Coronary artery (tissue), 2 donors: ENCODE measurements at regions not wholly inside any gene's neighbourhood (a gene's known extent, or its start where the extent isn't known, plus 50 kb on each side); places are given as distances from the start of the nearest gene placed in this dataset.
A peak's percentile ranks its signal among the peaks of the same experiment; 100 is the strongest.
"Not testable (repeated sequence)": the region's sequence is repeated elsewhere in the genome, so short reads cannot be mapped to it uniquely, and the experiment has no call there.

Source experiments
- DNase-seq: peaks from one replicate; pipeline ENCODE4 v3.0.0-alpha.2; 2017; ENCODE audit warnings: low spot score
- H3K27ac ChIP-seq, 2 donors: fragments of 200-600 bp; sonication (generic); one replicate each; pipeline ENCODE4 v1.5.1; 2016 to 2019
- H3K4me3 ChIP-seq: fragments of 200-600 bp; sonication (generic); 2 replicates; pipeline ENCODE4 v1.5.1; 2016; ENCODE audit warnings: mild to moderate bottlenecking, moderate library complexity
- CTCF ChIP-seq: fragments of 200-600 bp; sonication (generic); IDR thresholded peaks from one replicate; pipeline ENCODE4 v1.5.1; 2019; ENCODE audit warnings: antibody characterized with exemption

DNA sequence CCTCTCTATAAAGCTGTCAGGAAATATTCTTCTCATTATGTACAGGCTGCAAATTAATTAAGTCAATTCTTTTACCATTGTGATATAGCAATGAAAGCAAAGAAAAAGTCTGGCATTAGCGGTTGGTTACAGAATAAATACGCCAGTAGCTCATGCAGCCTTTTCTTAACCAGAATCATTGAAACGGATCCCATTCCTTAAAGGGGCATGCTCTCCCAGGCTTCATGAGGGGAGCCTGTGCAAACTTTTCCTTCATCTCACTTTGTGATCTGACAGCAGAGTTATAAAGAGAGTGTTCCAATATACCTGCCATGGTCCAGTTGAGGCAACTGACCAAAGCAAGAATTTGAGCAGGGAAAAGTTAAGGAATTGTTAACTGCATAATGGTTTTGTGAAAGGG lies 337.7 kb downstream of the EMP1 start:
- Histone ChIP-seq H3K4me3 (peak overlapping the region; percentile 53), H3K27ac (no peak overlapping the region)
- no peak for DNase-seq
- no peak for TF ChIP-seq CTCF

GRCh38 chr12:13530966-13531365 lies 334.4 kb downstream of the EMP1 start:
- TF ChIP-seq CTCF: no peak
- no peak overlapping the region for H3K4me3 ChIP-seq
- DNase-seq: no peak
- no peak overlapping the region for H3K27ac ChIP-seq

GRCh38 chr12:13526185-13526921 lies 329.8 kb downstream of the EMP1 start:
- not testable (repeated sequence) for H3K27ac ChIP-seq, H3K4me3 ChIP-seq, DNase-seq

GRCh38 chr12:13523536-13524307 lies 327.2 kb downstream of the EMP1 start:
- no peak for TF ChIP-seq CTCF
- DNase-seq: no peak
- no peak overlapping the region for H3K27ac ChIP-seq
- no peak overlapping the region for H3K4me3 ChIP-seq

DNA sequence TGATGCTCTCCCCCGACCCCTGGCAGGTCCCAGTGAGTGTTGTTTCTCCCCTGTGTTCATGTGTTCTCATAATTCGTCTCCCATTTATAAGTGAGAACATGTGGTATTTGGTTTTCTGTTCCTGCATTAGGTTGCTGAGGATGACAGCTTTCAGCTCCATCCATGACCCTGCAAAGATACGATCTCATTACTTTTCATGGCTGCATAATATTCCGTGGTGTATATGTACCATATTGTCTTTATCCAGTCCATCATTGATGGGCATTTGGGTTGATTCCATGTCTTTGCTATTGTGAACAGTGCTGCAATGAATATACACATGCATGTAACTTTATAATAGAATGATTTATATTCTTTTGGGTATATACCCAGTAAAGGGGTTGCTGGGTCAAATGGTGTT lies 321.5 kb downstream of the EMP1 start:
- not testable (repeated sequence) for H3K4me3 ChIP-seq, H3K27ac ChIP-seq, DNase-seq

GRCh38 chr12:13509740-13510139 lies 313.2 kb downstream of the EMP1 start:
- no peak overlapping the region for H3K27ac ChIP-seq
- no peak overlapping the region for H3K4me3 ChIP-seq
- TF ChIP-seq CTCF: no peak
- no peak for DNase-seq

GRCh38 chr12:13505636-13506035 lies 309.1 kb downstream of the EMP1 start:
- Histone ChIP-seq H3K27ac (no peak overlapping the region), H3K4me3 (no peak overlapping the region)
- no peak for DNase-seq
- no peak for TF ChIP-seq CTCF

GRCh38 chr12:13505224-13505623 lies 308.7 kb downstream of the EMP1 start:
- H3K27ac ChIP-seq: no peak overlapping the region
- TF ChIP-seq CTCF: no peak
- no peak for DNase-seq
- no peak overlapping the region for H3K4me3 ChIP-seq
